HG02870 (cell line): ENCODE measurements at regions not wholly inside any gene's neighbourhood (a gene's known extent, or its start where the extent isn't known, plus 50 kb on each side); places are given as distances from the start of the nearest gene placed in this dataset.
"Not testable (repeated sequence)": the region's sequence is repeated elsewhere in the genome, so short reads cannot be mapped to it uniquely, and the experiment has no call there.

Source experiments
- ATAC-seq: cut with Tn5 transposase; IDR thresholded peaks from one replicate; pipeline ENCODE4 v1.9.1; 2021; ENCODE audit warnings: mild to moderate bottlenecking, moderate library complexity; ENCODE audit not compliant: unreplicated experiment

DNA sequence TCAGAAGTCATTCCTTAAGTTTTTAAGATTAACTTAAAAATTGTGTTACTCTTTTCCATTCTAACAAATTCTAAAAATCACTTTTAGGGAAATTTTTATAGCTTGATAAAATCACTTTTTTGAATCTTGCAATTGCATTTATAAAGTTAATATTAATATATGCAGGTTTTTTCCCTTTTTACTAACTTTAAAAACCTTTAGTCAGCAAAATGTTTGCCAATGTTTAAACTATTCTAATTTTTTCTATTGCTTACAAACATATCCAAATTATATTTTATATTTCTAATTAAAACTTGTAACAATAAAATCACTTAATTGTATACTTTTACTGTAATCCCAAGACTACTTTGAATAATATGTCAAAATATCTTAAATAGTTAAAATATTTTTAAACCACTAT is 839.4 kb downstream of the TBL1XR1 start:
- no peak for ATAC-seq

- ATAC-seq, result no peak
These were observed 842.4 kb downstream of the TBL1XR1 start for GRCh38 chr3:176354843-176355242.

GRCh38 chr3:176352716-176353334 is 844.5 kb downstream of the TBL1XR1 start:
- ATAC-seq, result no peak

- ATAC-seq, result no peak
These were observed 845.9 kb downstream of the TBL1XR1 start for GRCh38 chr3:176351408-176351807.

DNA sequence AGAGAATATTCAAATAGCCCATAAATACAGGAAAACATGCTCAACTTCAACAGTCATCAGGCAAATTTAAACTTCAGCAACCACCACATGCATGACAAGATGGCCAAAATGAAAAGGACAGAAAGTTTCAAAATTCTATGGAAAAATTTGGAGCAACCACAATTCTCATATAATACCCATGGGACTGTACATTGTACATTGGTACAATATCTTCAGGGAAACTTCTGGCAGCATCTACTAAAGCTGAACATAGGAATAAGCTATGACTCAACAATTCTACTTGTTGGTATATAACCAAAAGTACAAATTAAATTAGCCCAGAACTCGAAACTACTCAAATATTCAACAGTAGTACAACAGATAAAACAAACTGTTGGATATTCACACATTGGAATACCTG is 847.6 kb downstream of the TBL1XR1 start:
- no peak for ATAC-seq

GRCh38 chr3:176347424-176348146 is 849.7 kb downstream of the TBL1XR1 start:
- ATAC-seq, result no peak

GRCh38 chr3:176341963-176342362 is 855.3 kb downstream of the TBL1XR1 start:
- ATAC-seq, result no peak

DNA sequence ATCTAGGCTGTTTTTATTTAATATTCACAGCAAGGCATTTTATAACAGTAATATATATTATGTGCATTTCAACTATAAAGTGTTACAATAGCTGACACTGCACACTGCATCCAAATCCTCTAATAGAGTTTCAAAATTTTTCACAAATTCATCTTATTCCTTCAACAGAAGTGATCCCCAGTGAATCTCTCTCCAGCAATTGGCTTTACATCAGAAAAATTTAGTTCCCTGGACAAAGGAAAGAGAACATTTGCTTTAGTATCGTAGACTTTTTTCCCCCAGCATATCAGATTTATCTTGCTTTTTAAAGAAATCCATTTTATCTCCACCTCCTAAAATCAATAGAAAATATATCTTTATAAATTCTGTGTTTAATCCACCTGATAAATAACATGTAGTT is 868.6 kb downstream of the TBL1XR1 start:
- ATAC-seq, result no peak

- no peak for ATAC-seq
These were observed 869.1 kb downstream of the TBL1XR1 start for GRCh38 chr3:176328198-176328597.

- not testable (repeated sequence) for ATAC-seq
These were observed 870.3 kb downstream of the TBL1XR1 start for GRCh38 chr3:176326894-176327490.

GRCh38 chr3:176321532-176321931 is 875.8 kb downstream of the TBL1XR1 start:
- not testable (repeated sequence) for ATAC-seq

GRCh38 chr3:176321099-176321498 is 876.2 kb downstream of the TBL1XR1 start:
- ATAC-seq, result no peak

- ATAC-seq, result no peak
These were observed 883.9 kb downstream of the TBL1XR1 start for GRCh38 chr3:176313426-176313825.

DNA sequence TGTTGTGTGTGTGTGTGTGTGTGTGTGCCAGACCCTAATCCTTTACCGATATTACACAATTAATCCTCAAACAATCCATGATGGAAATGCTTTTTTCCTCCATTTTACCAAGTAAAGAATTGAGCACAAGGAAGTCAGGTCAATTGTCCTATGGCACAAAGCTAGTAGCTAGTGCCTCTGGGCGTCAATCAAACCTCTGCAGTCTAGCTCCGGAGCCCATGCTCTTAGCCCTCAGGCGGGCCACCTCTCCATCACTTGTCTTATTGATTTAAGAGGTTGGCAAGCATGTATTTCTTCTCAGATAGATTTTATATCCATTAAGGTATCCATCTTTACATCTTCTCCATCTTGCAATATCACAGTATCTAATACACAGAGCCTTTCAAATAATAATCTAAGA is 886.6 kb downstream of the TBL1XR1 start:
- no peak for ATAC-seq

DNA sequence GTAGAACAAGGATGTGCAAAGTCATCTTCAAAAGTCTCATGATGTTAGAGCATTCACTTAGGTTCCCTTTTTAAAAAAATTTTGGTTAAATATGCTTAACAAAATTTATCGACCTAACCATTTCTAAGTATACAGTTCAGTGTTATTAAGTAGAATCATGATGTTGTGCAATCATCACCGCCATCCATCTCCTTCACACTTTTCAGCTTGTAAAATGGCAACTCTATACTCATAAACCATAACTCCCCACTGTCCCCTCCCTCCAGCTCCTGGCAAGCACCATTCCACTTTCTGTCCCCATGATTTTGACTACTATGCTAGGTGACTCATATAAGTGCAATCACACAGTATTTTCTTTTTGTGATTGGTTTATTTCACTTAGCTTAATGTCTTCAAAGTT is 895.0 kb downstream of the TBL1XR1 start:
- ATAC-seq, result no peak

DNA sequence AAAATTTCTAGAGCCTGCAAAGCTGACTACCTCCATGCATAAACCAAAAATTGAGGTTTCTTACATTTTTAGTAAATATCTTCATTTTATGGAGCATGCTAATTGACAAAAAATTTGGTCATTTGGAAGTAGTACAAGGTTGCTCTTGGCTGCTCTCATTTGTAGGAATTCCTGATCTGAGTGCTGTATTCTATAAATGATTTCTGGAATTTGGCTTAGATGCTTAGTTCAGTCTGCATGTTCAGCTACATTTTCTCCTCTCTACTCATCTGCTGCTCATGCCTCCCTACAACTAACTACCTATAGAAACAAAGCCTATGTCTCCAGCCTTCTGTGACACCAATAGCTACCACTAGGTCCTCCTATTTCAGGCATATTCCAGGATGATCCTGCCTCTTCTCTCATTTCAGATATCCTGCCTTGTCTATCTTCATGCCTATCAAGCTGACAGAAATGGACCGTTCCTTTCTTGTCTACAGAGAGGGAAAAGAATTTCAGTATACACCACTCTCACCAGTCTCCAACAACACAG is 901.1 kb downstream of the TBL1XR1 start:
- ATAC-seq, result no peak

- ATAC-seq, result no peak
These were observed 904.0 kb downstream of the TBL1XR1 start for GRCh38 chr3:176293276-176293675.

GRCh38 chr3:176286476-176287085 is 910.7 kb downstream of the TBL1XR1 start:
- ATAC-seq, result no peak

DNA sequence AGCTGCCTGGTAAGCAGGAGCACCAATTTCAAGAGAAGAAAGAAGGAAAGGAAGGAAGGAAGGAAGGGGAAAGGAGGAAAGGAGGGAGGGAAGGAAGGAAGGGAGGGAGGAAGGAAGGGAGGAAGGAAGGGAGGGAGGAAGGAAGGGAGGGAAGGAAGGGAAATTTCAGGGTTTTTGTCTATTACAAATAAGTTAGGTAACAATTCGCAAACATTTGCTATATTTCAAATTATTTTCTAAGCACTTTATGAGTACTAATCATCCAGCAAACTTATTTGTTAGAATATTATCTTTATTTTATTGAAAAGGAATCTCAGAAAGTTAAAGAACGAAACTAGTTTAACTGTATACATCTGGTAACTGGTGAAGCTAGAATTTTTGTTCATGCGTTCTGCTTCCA is 921.7 kb downstream of the TBL1XR1 start:
- no peak for ATAC-seq

GRCh38 chr3:176275113-176275512 is 922.2 kb downstream of the TBL1XR1 start:
- ATAC-seq, result no peak

GRCh38 chr3:176274161-176274560 is 923.1 kb downstream of the TBL1XR1 start:
- no peak for ATAC-seq

DNA sequence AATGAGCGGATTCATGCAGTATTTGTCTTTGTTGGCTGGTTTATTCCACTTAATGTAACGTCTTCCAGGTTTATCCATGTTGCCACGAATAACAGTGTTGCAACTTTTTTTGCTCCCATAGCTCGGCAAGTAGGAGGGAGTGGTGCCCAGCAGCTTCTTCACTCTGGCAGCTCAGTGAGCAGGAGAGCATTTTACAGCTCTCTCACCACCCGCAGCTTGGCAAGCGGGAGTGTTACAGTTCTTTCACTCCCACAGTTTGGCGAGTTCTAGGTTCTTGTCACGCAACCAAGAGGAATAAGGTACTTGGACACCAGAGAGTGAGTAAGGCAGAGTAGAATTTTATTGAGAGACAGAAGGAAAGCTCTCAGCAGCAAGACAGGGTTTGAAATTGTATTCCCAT is 935.2 kb downstream of the TBL1XR1 start:
- no peak for ATAC-seq
